SH-SY5Y (cell line): ENCODE measurements at regions not wholly inside any gene's neighbourhood (a gene's known extent, or its start where the extent isn't known, plus 50 kb on each side); places are given as distances from the start of the nearest gene placed in this dataset.

Source experiments
- GATA2 ChIP-seq: IDR thresholded peaks from 2 replicates; pipeline ENCODE4 v1.6.1; 2011; ENCODE audit warnings: mild to moderate bottlenecking, low read depth, low read length
- GATA3 ChIP-seq: IDR thresholded peaks from 2 replicates; pipeline ENCODE4 v1.6.1; 2011; ENCODE audit warnings: low read depth, mild to moderate bottlenecking, low read length, moderate library complexity

DNA sequence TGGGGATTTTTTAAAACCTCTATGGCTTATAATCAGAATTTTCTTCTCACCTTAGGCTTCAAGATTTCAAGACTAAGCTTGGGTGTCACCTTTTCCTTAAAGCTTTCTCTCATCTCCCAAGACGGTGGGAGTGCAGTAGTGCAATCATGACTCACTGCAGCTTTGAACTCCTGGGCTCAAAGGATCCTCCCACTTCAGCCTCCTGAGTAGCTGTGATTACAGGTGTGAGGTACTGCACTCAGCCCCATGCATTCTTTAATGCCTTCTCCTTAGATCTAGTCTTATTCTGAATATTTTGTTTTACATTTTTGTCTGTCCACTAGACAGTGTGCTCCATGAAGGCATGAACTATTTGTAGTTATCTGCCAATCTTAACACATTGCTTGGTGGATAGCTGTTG lies 55.7 kb upstream of the FAT3 start:
- no peak for TF ChIP-seq GATA2
- no peak for TF ChIP-seq GATA3
